Ovary (tissue), 7 donors: ENCODE measurements at regions not wholly inside any gene's neighbourhood (a gene's known extent, or its start where the extent isn't known, plus 50 kb on each side); places are given as distances from the start of the nearest gene placed in this dataset.

Experiments used
- DNase-seq, 5 donors: peaks; one replicate each; pipeline ENCODE4 v3.0.0-alpha.2; 2019 to 2020
- H3K27ac ChIP-seq, 2 donors: fragments of 200-600 bp; one replicate each; pipeline versions ENCODE4 v1.5.1 to v1.8.0; 2019 to 2022
- H3K27me3 ChIP-seq: fragments of 200-600 bp; one replicate; pipeline ENCODE4 v1.8.0; 2022
- H3K36me3 ChIP-seq: fragments of 200-600 bp; sonication (generic); one replicate; pipeline ENCODE4 v1.5.1; 2019
- H3K4me1 ChIP-seq: one replicate; pipeline ENCODE4 v1.8.1; 2013; ENCODE audit warnings: mild to moderate bottlenecking, moderate library complexity; ENCODE audit not compliant: insufficient read depth
- H3K4me3 ChIP-seq: fragments of 200-600 bp; sonication (generic); one replicate; pipeline ENCODE4 v1.5.1; 2017
- H3K9me3 ChIP-seq, 2 donors: fragments of 200-600 bp in 1 of 2; sonication (generic) in 1 of 2; one replicate each; pipeline versions ENCODE4 v1.5.1 to v1.8.1; 2013 to 2019; ENCODE audit warnings: mild to moderate bottlenecking in 1 of 2, moderate library complexity in 1 of 2
- EP300 ChIP-seq: sonication (generic); formaldehyde crosslinking; IDR thresholded peaks from one replicate; pipeline ENCODE4 v1.6.1; 2017; ENCODE audit warnings: antibody characterized with exemption
- POLR2A ChIP-seq: fragments of 450-650 bp; IDR thresholded peaks from one replicate; pipeline ENCODE4 v1.6.1; 2017; ENCODE audit warnings: antibody characterized with exemption, mild to moderate bottlenecking, moderate library complexity
- WGBS, 3 donors: extraction: QIAGEN DNeasy Blood & Tissue Kit in 1 of 3; methylation state at CpG; one replicate each; pipeline versions ENCODE4 v1.1.5 to v1.1.7; 2013 to 2017; 5-methylcytosine and 5-hydroxymethylcytosine counted together
- intact Hi-C, 4 donors: fragments of 100-400 bp; cut with DNase I; formaldehyde crosslinking; loops; one replicate each; pipeline versions ENCODE4 v1.11.0 to v1.15.1; 2022 to 2023
- TF ChIP-seq, protein P1 (sequence below), 3 donors: fragments of 450-650 bp in 2 of 3; fragments of 200-600 bp in 1 of 3; IDR thresholded peaks; one replicate each; pipeline versions ENCODE4 v1.5.1 to v1.8.0; 2016 to 2022; ENCODE audit warnings: antibody characterized with exemption in 3 of 3, mild to moderate bottlenecking in 1 of 3
- donor health status: DM: no; HTN: no; CAD: no; lungs with moderate emphysema.
- donor health status: DM: no; HTN: no; CAD: no.
- donor health status: Bipolar disorder and iron deficiency.
- donor health status: DM: no; HTN: no; CAD: no.
- donor health status: DM: yes; HTN: yes; CAD: no.

DNA sequence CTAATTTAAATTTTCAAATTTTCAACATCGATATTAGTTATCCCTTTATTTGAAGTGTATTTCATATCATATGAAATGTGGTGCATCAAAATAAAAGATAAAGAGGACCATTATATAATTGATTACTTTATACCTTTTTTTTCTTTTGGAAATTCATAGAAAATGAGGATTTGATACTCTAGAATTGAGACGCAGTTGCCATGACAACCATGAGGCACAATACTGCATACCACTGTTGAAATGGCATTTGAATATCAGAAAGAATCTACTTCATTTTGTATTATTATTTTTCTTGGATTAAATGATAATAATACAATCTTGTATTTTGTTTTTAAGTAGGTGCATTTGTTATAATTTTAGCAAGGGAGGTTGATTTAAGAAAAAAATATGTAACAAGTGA, 323.1 kb downstream of the PCDH18 start:
- Histone ChIP-seq H3K4me1 (no peaks in the 10 kb centered on the region), H3K36me3 (no peaks in the 10 kb centered on the region), H3K4me3 (no peak overlapping the region), H3K27ac (no peak overlapping the region), H3K27me3 (no peaks in the 10 kb centered on the region), H3K9me3 (no peaks in the 10 kb centered on the region)
- TF ChIP-seq EP300 (no peak), POLR2A (no peak)
- TF ChIP-seq, protein P1, sequence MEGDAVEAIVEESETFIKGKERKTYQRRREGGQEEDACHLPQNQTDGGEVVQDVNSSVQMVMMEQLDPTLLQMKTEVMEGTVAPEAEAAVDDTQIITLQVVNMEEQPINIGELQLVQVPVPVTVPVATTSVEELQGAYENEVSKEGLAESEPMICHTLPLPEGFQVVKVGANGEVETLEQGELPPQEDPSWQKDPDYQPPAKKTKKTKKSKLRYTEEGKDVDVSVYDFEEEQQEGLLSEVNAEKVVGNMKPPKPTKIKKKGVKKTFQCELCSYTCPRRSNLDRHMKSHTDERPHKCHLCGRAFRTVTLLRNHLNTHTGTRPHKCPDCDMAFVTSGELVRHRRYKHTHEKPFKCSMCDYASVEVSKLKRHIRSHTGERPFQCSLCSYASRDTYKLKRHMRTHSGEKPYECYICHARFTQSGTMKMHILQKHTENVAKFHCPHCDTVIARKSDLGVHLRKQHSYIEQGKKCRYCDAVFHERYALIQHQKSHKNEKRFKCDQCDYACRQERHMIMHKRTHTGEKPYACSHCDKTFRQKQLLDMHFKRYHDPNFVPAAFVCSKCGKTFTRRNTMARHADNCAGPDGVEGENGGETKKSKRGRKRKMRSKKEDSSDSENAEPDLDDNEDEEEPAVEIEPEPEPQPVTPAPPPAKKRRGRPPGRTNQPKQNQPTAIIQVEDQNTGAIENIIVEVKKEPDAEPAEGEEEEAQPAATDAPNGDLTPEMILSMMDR (IDR thresholded peaks at IDR 0.05) = no peak
- intact Hi-C loops = no loop called here
- WGBS, 3 donors = 92 to 94% (median 93%) methylated on average over 2 of the region's 2 CpGs
- DNase-seq = no peak

DNA sequence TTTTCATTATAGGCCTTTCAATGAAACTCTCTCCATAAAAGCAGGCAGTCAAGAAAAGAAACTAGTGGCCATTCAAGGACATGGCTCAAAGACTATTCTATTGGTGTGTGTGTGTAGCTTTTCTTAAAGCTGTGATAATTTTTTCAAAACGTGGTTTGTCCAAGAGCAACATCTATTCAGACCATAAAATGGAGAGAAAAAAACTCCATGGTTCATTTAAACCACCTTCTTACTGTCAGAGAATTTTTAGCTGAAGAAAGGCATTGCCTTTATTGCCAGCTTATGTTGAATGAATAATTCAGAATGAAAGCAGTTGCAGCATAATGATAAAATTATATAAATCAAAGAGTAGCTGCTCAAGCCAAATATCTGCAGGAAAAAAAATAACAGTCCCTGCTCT, 325.5 kb downstream of the PCDH18 start:
- no peak for DNase-seq
- intact Hi-C loops = no loop called here
- TF ChIP-seq EP300 (no peak), POLR2A (no peak)
- TF ChIP-seq, protein P1 (IDR thresholded peaks at IDR 0.05) = no peak
- Histone ChIP-seq H3K4me1 (no peaks in the 10 kb centered on the region), H3K36me3 (no peaks in the 10 kb centered on the region), H3K9me3 (no peaks in the 10 kb centered on the region), H3K4me3 (no peak overlapping the region), H3K27me3 (no peaks in the 10 kb centered on the region), H3K27ac (no peak overlapping the region)
- WGBS, 3 donors = 4 to 6% (median 5%) methylated on average over 1 of the region's 1 CpG

DNA sequence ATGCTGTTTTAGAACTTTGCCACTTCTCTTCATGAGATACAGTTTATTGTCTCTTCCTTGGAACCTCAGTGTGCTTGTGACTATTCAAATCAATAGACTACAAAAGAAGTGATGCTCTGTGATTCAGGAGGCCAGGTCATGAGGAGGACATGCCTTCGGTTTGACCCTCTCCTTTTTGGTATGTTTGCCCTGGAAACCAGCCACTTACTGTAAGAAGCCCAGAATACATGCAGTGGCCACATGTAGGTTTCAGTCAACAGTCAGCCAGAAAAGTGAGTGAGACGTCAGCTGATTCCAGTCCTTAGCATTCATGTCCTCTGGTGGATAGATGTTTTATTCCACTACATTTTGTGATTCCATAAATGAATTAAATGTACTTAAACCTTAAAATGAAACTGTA, 328.7 kb downstream of the PCDH18 start:
- Histone ChIP-seq H3K4me3 (no peak overlapping the region), H3K27ac (no peak overlapping the region), H3K27me3 (no peaks in the 10 kb centered on the region), H3K4me1 (no peaks in the 10 kb centered on the region), H3K36me3 (no peaks in the 10 kb centered on the region), H3K9me3 (no peaks in the 10 kb centered on the region)
- TF ChIP-seq EP300 = no peak
- TF ChIP-seq, protein P1 (IDR thresholded peaks at IDR 0.05) = no peak
- 62 to 81% (median 63%) methylated on average over 2 of the region's 2 CpGs for WGBS, 3 donors
- DNase-seq = no peak
- intact Hi-C loops = no loop called here

DNA sequence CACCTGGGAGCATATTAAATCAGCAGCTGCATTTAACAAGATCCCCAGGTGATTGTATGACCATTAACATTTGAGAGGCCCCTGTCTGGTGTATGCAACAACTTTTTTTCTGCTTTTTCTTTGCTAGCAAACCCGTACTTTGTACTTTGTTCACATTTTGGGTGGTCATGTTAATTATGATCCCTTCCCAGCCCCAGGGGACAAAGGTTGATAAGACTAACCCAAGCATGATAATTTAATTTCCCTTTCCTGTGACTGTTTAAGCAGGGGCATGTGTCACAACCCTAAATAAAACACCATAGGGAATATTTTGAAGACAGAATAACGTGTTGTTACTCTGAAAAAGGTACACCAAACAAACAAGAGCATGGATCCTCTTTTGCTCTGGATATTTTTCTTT, 332.0 kb downstream of the PCDH18 start:
- no peaks in the 10 kb centered on the region for H3K4me1 ChIP-seq
- intact Hi-C loops = no loop called here
- no peaks in the 10 kb centered on the region for H3K9me3 ChIP-seq
- TF ChIP-seq, protein P1 (IDR thresholded peaks at IDR 0.05) = no peak
- TF ChIP-seq POLR2A = no peak
- no peak for TF ChIP-seq EP300
- no peaks in the 10 kb centered on the region for H3K36me3 ChIP-seq
- no peak overlapping the region for H3K4me3 ChIP-seq
- H3K27ac ChIP-seq = no peak overlapping the region
- 67 to 74% (median 67%) methylated on average over 2 of the region's 2 CpGs for WGBS, 3 donors
- DNase-seq = no peak
- no peaks in the 10 kb centered on the region for H3K27me3 ChIP-seq

DNA sequence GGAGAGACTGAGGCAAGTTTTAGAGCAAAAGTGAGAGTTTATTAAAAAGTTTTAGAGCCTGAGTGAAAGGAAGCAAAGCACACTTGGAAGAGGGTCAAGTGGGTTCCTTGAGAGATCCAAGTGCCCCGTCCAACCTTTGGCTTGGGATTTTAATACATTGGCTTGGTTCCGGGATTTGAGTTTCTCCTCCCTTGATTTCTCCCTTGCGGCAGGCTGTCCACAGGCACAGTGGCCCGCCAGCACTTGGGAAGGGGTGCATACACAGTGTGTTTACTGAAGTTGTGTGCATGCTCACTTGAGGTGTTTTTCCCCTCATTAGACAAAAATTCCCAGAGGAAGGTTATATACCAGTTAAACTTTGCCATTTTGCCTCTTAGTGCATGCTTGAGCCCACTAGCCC, 333.5 kb downstream of the PCDH18 start:
- intact Hi-C loops = no loop called here
- Histone ChIP-seq H3K4me1 (no peaks in the 10 kb centered on the region), H3K27ac (no peak overlapping the region), H3K27me3 (no peaks in the 10 kb centered on the region), H3K4me3 (no peak overlapping the region), H3K9me3 (no peaks in the 10 kb centered on the region), H3K36me3 (no peaks in the 10 kb centered on the region)
- TF ChIP-seq EP300 (no peak), POLR2A (no peak)
- TF ChIP-seq, protein P1 (IDR thresholded peaks at IDR 0.05) = no peak
- no peak for DNase-seq
- 95 to 97% (median 96%) methylated on average over 4 of the region's 4 CpGs for WGBS, 3 donors
